IMR-90 (cell line): ENCODE measurements at regions not wholly inside any gene's neighbourhood (a gene's known extent, or its start where the extent isn't known, plus 50 kb on each side); places are given as distances from the start of the nearest gene placed in this dataset.

Experiments
- BHLHE40 ChIP-seq: fragments of 150-350 bp; IDR thresholded peaks from 2 replicates; pipeline ENCODE4 v1.6.1; 2016; ENCODE audit warnings: mild to moderate bottlenecking, low read depth, low read length
- CEBPB ChIP-seq: IDR thresholded peaks from 2 replicates; pipeline ENCODE4 v1.6.1; 2012; ENCODE audit warnings: low read depth, low read length, improper control_type of control experiment
- CTCF ChIP-seq: conservative IDR thresholded peaks from 2 replicates; pipeline ENCODE4 v1.5.1; 2012; ENCODE audit warnings: mild to moderate bottlenecking, low read depth, low read length, improper control_type of control experiment
- ELK1 ChIP-seq: fragments of 150-350 bp; IDR thresholded peaks from 2 replicates; pipeline ENCODE4 v1.6.1; 2016; ENCODE audit warnings: low read depth, mild to moderate bottlenecking, low read length, moderate library complexity, borderline replicate concordance
- FOS ChIP-seq: fragments of 150-350 bp; IDR thresholded peaks from 2 replicates; pipeline ENCODE4 v1.6.1; 2016; ENCODE audit warnings: low read depth, low read length
- MAFK ChIP-seq: IDR thresholded peaks from 2 replicates; pipeline ENCODE4 v1.6.1; 2012; ENCODE audit warnings: low read depth, low read length, improper control_type of control experiment
- MXI1 ChIP-seq: IDR thresholded peaks from 2 replicates; pipeline ENCODE4 v1.6.1; 2012; ENCODE audit warnings: low read depth, mild to moderate bottlenecking, low read length, moderate library complexity, borderline replicate concordance
- NFE2L2 ChIP-seq: fragments of 150-350 bp; IDR thresholded peaks from 2 replicates; pipeline ENCODE4 v1.6.1; 2016; ENCODE audit warnings: low read depth, mild to moderate bottlenecking, low read length
- POLR2A ChIP-seq: IDR thresholded peaks from 2 replicates; pipeline ENCODE4 v1.6.1; 2012; ENCODE audit warnings: mild to moderate bottlenecking, low read depth, low read length
- RAD21 ChIP-seq: IDR thresholded peaks from 2 replicates; pipeline ENCODE4 v1.6.1; 2012; ENCODE audit warnings: low read length, improper control_type of control experiment
- RCOR1 ChIP-seq: IDR thresholded peaks from 2 replicates; pipeline ENCODE4 v1.6.1; 2012; ENCODE audit warnings: mild to moderate bottlenecking, low read length, improper control_type of control experiment; ENCODE audit not compliant: insufficient replicate concordance
- RFX5 ChIP-seq: IDR thresholded peaks from 2 replicates; pipeline ENCODE4 v1.8.0; 2012; ENCODE audit warnings: low read depth, mild to moderate bottlenecking, low read length, moderate library complexity
- SMC3 ChIP-seq: fragments of 150-350 bp; IDR thresholded peaks from 2 replicates; pipeline ENCODE4 v1.6.1; 2016; ENCODE audit warnings: low read depth, mild to moderate bottlenecking, antibody characterized with exemption, low read length, moderate library complexity
- USF2 ChIP-seq: fragments of 150-350 bp; IDR thresholded peaks from 2 replicates; pipeline ENCODE4 v1.6.1; 2017; ENCODE audit warnings: mild to moderate bottlenecking, antibody characterized with exemption, low read length, low read depth

- no peak for TF ChIP-seq USF2
- TF ChIP-seq RAD21: no peak
- TF ChIP-seq ELK1: no peak
- no peak for TF ChIP-seq BHLHE40
- TF ChIP-seq CTCF: no peak
- no peak for TF ChIP-seq MXI1
- no peak for TF ChIP-seq CEBPB
- no peak for TF ChIP-seq RFX5
- no peak for TF ChIP-seq MAFK
- no peak for TF ChIP-seq NFE2L2
- no peak for TF ChIP-seq SMC3
- TF ChIP-seq POLR2A: no peak
- TF ChIP-seq FOS: no peak
- TF ChIP-seq RCOR1: no peak
These were observed 526.6 kb upstream of the CADM1 start for GRCh38 chr11:116030697-116031331.
